Prostate gland (tissue), 2 donors: ENCODE measurements at regions not wholly inside any gene's neighbourhood (a gene's known extent, or its start where the extent isn't known, plus 50 kb on each side); places are given as distances from the start of the nearest gene placed in this dataset.

Experiments
- DNase-seq: peaks from one replicate; pipeline ENCODE4 v3.0.0-alpha.2; 2019; ENCODE audit warnings: low spot score
- H3K27ac ChIP-seq, 2 donors: fragments of 200-600 bp; sonication (generic); 2 replicates each; pipeline ENCODE4 v1.5.1; 2017 to 2019
- H3K27me3 ChIP-seq: fragments of 200-600 bp; sonication (generic); replicated peaks from 2 replicates; pipeline ENCODE4 v1.5.1; 2019; ENCODE audit not compliant: insufficient read depth
- H3K36me3 ChIP-seq, 2 donors: fragments of 200-600 bp; sonication (generic); 1 replicate in 1 of 2; 2 replicates in 1 of 2; pipeline versions ENCODE4 v1.5.1 to v1.8.1; 2017 to 2019
- H3K4me1 ChIP-seq: fragments of 200-600 bp; sonication (generic); replicated peaks from 2 replicates; pipeline ENCODE4 v1.5.1; 2019
- H3K4me3 ChIP-seq, 2 donors: fragments of 200-600 bp; sonication (generic); 2 replicates each; pipeline ENCODE4 v1.5.1; 2017 to 2019
- H3K9me3 ChIP-seq: fragments of 200-600 bp; sonication (generic); 2 replicates; pipeline ENCODE4 v1.5.1; 2017
- POLR2A ChIP-seq: fragments of 450-650 bp; IDR thresholded peaks from one replicate; pipeline ENCODE4 v1.6.1; 2016; ENCODE audit warnings: antibody characterized with exemption, mild to moderate bottlenecking
- POLR2AphosphoS5 ChIP-seq: sonication (generic); formaldehyde crosslinking; IDR thresholded peaks from one replicate; pipeline ENCODE4 v1.6.1; 2017; ENCODE audit warnings: antibody characterized with exemption
- WGBS: methylation state at CpG from one replicate; pipeline ENCODE4 v1.1.5; 2018; 5-methylcytosine and 5-hydroxymethylcytosine counted together
- intact Hi-C: fragments of 100-400 bp; cut with DNase I; formaldehyde crosslinking; loops from one replicate; pipeline ENCODE4 v1.14.2; 2022
- TF ChIP-seq, protein P1 (sequence below), 4 experiments: fragments of 200-600 bp in 2 of 4; fragments of 450-650 bp in 2 of 4; sonication (generic) in 2 of 4; IDR thresholded peaks; 1 replicate in 3 of 4; 2 replicates in 1 of 4; pipeline ENCODE4 v1.5.1; 2016 to 2019; ENCODE audit warnings: antibody characterized with exemption in 4 of 4, mild to moderate bottlenecking in 2 of 4, moderate library complexity in 2 of 4

GRCh38 chr3:64384561-64384960 is 159.3 kb upstream of the PRICKLE2 start:
- Histone ChIP-seq H3K36me3 (no peaks in the 10 kb centered on the region), H3K4me1 (no peaks in the 10 kb centered on the region), H3K4me3 (no peak overlapping the region), H3K27ac (no peak overlapping the region), H3K9me3 (no peaks in the 10 kb centered on the region), H3K27me3 (no peaks in the 10 kb centered on the region)
- intact Hi-C loops: no loop called here
- WGBS: 80% methylated on average over 3 of the region's 3 CpGs
- no peak for TF ChIP-seq POLR2A
- TF ChIP-seq, protein P1, sequence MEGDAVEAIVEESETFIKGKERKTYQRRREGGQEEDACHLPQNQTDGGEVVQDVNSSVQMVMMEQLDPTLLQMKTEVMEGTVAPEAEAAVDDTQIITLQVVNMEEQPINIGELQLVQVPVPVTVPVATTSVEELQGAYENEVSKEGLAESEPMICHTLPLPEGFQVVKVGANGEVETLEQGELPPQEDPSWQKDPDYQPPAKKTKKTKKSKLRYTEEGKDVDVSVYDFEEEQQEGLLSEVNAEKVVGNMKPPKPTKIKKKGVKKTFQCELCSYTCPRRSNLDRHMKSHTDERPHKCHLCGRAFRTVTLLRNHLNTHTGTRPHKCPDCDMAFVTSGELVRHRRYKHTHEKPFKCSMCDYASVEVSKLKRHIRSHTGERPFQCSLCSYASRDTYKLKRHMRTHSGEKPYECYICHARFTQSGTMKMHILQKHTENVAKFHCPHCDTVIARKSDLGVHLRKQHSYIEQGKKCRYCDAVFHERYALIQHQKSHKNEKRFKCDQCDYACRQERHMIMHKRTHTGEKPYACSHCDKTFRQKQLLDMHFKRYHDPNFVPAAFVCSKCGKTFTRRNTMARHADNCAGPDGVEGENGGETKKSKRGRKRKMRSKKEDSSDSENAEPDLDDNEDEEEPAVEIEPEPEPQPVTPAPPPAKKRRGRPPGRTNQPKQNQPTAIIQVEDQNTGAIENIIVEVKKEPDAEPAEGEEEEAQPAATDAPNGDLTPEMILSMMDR (IDR thresholded peaks at IDR 0.05): no peak
- TF ChIP-seq POLR2AphosphoS5: no peak
- no peak for DNase-seq

- WGBS: 20% methylated on average over 2 of the region's 2 CpGs
- no peak overlapping the region for H3K4me3 ChIP-seq
- no peaks in the 10 kb centered on the region for H3K9me3 ChIP-seq
- TF ChIP-seq POLR2A (no peak), POLR2AphosphoS5 (no peak)
- TF ChIP-seq, protein P1 (IDR thresholded peaks at IDR 0.05): no peak
- no peak for DNase-seq
- H3K27me3 ChIP-seq: no peaks in the 10 kb centered on the region
- H3K36me3 ChIP-seq: no peaks in the 10 kb centered on the region
- intact Hi-C loops: no loop called here
- no peaks in the 10 kb centered on the region for H3K4me1 ChIP-seq
- H3K27ac ChIP-seq: no peak overlapping the region
Observed at GRCh38 chr3:64382153-64382552, 156.9 kb upstream of the PRICKLE2 start.

GRCh38 chr3:64381367-64381766 is 156.1 kb upstream of the PRICKLE2 start:
- no peaks in the 10 kb centered on the region for H3K36me3 ChIP-seq
- no peaks in the 10 kb centered on the region for H3K9me3 ChIP-seq
- no peak overlapping the region for H3K4me3 ChIP-seq
- no peaks in the 10 kb centered on the region for H3K27me3 ChIP-seq
- no peak for TF ChIP-seq POLR2AphosphoS5
- TF ChIP-seq, protein P1 (IDR thresholded peaks at IDR 0.05): no peak
- no peak for TF ChIP-seq POLR2A
- WGBS: 61% methylated on average over 4 of the region's 4 CpGs
- no peak overlapping the region for H3K27ac ChIP-seq
- intact Hi-C loops: no loop called here
- H3K4me1 ChIP-seq: no peaks in the 10 kb centered on the region
- DNase-seq: no peak

- WGBS: 52% methylated on average over 1 of the region's 1 CpG
- H3K4me1 ChIP-seq: no peaks in the 10 kb centered on the region
- no peaks in the 10 kb centered on the region for H3K36me3 ChIP-seq
- intact Hi-C loops: no loop called here
- no peak for TF ChIP-seq POLR2A
- no peak for TF ChIP-seq POLR2AphosphoS5
- TF ChIP-seq, protein P1 (IDR thresholded peaks at IDR 0.05): no peak
- no peaks in the 10 kb centered on the region for H3K27me3 ChIP-seq
- no peak overlapping the region for H3K27ac ChIP-seq
- H3K4me3 ChIP-seq: no peak overlapping the region
- no peaks in the 10 kb centered on the region for H3K9me3 ChIP-seq
- DNase-seq: no peak
Observed at GRCh38 chr3:64380546-64380945, 155.3 kb upstream of the PRICKLE2 start.

GRCh38 chr3:64379221-64379620 is 154.0 kb upstream of the PRICKLE2 start:
- H3K4me1 ChIP-seq: no peaks in the 10 kb centered on the region
- no peak overlapping the region for H3K4me3 ChIP-seq
- no peaks in the 10 kb centered on the region for H3K27me3 ChIP-seq
- TF ChIP-seq POLR2AphosphoS5 (no peak), POLR2A (no peak)
- TF ChIP-seq, protein P1 (IDR thresholded peaks at IDR 0.05): no peak
- intact Hi-C loops: no loop called here
- whole genome bisulfite sequencing: 72% methylated on average over 5 of the region's 5 CpGs
- no peaks in the 10 kb centered on the region for H3K9me3 ChIP-seq
- no peak overlapping the region for H3K27ac ChIP-seq
- DNase-seq: no peak
- H3K36me3 ChIP-seq: no peaks in the 10 kb centered on the region
